Activated CD8-positive, alpha-beta memory T cell treated with anti-CD3 and anti-CD28 coated beads, Interleukin-2, amount 50 U/mL, for 1 hour (primary cell): ENCODE measurements at regions not wholly inside any gene's neighbourhood (a gene's known extent, or its start where the extent isn't known, plus 50 kb on each side); places are given as distances from the start of the nearest gene placed in this dataset.
A peak's percentile ranks its signal among the peaks of the same experiment; 100 is the strongest.
"Not testable (repeated sequence)": the region's sequence is repeated elsewhere in the genome, so short reads cannot be mapped to it uniquely, and the experiment has no call there.

Experiments used
- DNase-seq: peaks from one replicate; pipeline ENCODE4 v3.0.0-alpha.2; 2020; ENCODE audit errors: extremely low read depth

- DNase-seq, result no peak
Measured at GRCh38 chr13:27327633-27328032, 57.0 kb downstream of the RASL11A start.

- no peak for DNase-seq
Measured at GRCh38 chr13:27329210-27329609, 58.6 kb downstream of the RASL11A start.

- no peak for DNase-seq
Measured at GRCh38 chr13:27334774-27335435, 64.3 kb downstream of the RASL11A start.

GRCh38 chr13:27336014-27336673 is 65.5 kb downstream of the RASL11A start:
- no peak for DNase-seq

GRCh38 chr13:27338207-27338606 is 67.6 kb downstream of the RASL11A start:
- no peak for DNase-seq

GRCh38 chr13:27338816-27339215 is 68.2 kb downstream of the RASL11A start:
- no peak for DNase-seq

- DNase-seq, result peak; percentile 7
Measured at GRCh38 chr13:27339299-27339698, 68.7 kb downstream of the RASL11A start.

GRCh38 chr13:27341616-27342015 is 71.0 kb downstream of the RASL11A start:
- DNase-seq, result no peak

- no peak for DNase-seq
Measured at GRCh38 chr13:27347211-27347772, 76.7 kb downstream of the RASL11A start.

GRCh38 chr13:27348461-27348860 is 76.0 kb upstream of the GTF3A start:
- no peak for DNase-seq

- no peak for DNase-seq
Measured at GRCh38 chr13:27349458-27349857, 75.0 kb upstream of the GTF3A start.

GRCh38 chr13:27350825-27351224 is 73.6 kb upstream of the GTF3A start:
- not testable (repeated sequence) for DNase-seq

GRCh38 chr13:27352698-27353097 is 71.7 kb upstream of the GTF3A start:
- DNase-seq, result no peak

GRCh38 chr13:27353166-27353583 is 71.2 kb upstream of the GTF3A start:
- DNase-seq, result no peak

GRCh38 chr13:27353708-27354107 is 70.7 kb upstream of the GTF3A start:
- DNase-seq, result no peak

- no peak for DNase-seq
Measured at GRCh38 chr13:27354379-27354778, 70.0 kb upstream of the GTF3A start.

GRCh38 chr13:27355894-27356293 is 68.5 kb upstream of the GTF3A start:
- no peak for DNase-seq

- DNase-seq, result no peak
Measured at GRCh38 chr13:27358420-27358819, 66.0 kb upstream of the GTF3A start.

GRCh38 chr13:27359199-27359821 is 65.1 kb upstream of the GTF3A start:
- peak; percentile 30 for DNase-seq

GRCh38 chr13:27360562-27360961 is 63.9 kb upstream of the GTF3A start:
- DNase-seq, result no peak

GRCh38 chr13:27362064-27362751 is 62.2 kb upstream of the GTF3A start:
- DNase-seq, result peak; percentile 36

- not testable (repeated sequence) for DNase-seq
Measured at GRCh38 chr13:27363637-27364036, 60.8 kb upstream of the GTF3A start.
